GM06990 (cell line): ENCODE measurements at regions not wholly inside any gene's neighbourhood (a gene's known extent, or its start where the extent isn't known, plus 50 kb on each side); places are given as distances from the start of the nearest gene placed in this dataset.

Experiments used
- DNase-seq: peaks from one replicate; pipeline ENCODE4 v3.0.0-alpha.2; 2011; ENCODE audit not compliant: insufficient read length; ENCODE audit errors: extremely low read depth
- H3K27me3 ChIP-seq: replicated peaks from 2 replicates; pipeline ENCODE4 v1.6.0; 2011; ENCODE audit warnings: low read length; ENCODE audit not compliant: control insufficient read depth, insufficient read depth
- H3K36me3 ChIP-seq: 2 replicates; pipeline ENCODE4 v1.5.1; 2011; ENCODE audit warnings: low read length; ENCODE audit not compliant: control insufficient read depth, insufficient read depth
- H3K4me3 ChIP-seq: replicated peaks from 2 replicates; pipeline ENCODE4 v1.5.1; 2011; ENCODE audit warnings: low read depth, mild to moderate bottlenecking, control low read depth, low read length
- TF ChIP-seq, protein P1 (sequence below): IDR thresholded peaks from 2 replicates; pipeline ENCODE4 v1.5.1; 2011; ENCODE audit warnings: low read length, control low read depth, mild to moderate bottlenecking, inconsistent platforms; ENCODE audit not compliant: insufficient read depth, poor library complexity, severe bottlenecking

DNA sequence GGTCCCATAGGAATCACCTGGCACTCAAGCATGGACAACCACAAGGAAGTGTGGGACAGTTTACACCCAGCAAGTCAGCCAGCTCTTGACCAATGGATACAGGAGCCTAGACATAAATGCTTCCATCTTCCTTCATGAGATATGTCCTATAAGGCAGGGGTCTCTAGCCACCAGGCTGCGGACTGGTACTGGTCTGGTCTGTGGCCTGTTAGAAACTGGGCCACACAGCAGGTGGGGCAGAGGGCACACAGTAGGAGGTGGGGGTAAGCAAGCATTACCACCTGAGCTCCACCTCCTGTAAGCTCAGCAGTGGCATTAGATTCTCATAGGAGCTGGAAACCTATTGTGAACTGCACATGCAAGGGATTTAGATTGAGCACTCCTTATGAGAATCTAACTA lies 437.1 kb downstream of the CD109 start:
- Histone ChIP-seq H3K27me3 (no peaks in the 10 kb centered on the region), H3K36me3 (no peaks in the 10 kb centered on the region), H3K4me3 (no peak overlapping the region)
- no peak for DNase-seq
- TF ChIP-seq, protein P1, sequence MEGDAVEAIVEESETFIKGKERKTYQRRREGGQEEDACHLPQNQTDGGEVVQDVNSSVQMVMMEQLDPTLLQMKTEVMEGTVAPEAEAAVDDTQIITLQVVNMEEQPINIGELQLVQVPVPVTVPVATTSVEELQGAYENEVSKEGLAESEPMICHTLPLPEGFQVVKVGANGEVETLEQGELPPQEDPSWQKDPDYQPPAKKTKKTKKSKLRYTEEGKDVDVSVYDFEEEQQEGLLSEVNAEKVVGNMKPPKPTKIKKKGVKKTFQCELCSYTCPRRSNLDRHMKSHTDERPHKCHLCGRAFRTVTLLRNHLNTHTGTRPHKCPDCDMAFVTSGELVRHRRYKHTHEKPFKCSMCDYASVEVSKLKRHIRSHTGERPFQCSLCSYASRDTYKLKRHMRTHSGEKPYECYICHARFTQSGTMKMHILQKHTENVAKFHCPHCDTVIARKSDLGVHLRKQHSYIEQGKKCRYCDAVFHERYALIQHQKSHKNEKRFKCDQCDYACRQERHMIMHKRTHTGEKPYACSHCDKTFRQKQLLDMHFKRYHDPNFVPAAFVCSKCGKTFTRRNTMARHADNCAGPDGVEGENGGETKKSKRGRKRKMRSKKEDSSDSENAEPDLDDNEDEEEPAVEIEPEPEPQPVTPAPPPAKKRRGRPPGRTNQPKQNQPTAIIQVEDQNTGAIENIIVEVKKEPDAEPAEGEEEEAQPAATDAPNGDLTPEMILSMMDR, result no peak

DNA sequence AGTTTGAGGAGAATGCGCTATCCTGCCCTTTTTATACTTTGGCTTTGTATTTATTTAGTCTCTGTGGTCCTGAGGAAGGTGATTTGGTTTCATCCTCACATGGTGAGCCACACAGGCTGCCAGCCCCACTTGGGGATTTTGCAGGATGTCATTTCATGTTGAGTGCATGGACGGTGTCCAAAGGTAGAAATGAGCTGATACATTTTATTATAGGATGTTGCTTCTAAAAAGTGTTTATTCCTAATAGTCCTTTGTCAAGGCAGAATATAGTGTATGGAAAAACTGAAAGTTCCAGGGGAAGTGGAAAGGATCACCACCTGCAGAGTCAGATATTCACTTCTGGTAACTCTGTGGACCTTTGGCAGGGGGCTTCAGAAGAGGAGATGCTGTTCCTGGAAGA lies 434.6 kb downstream of the CD109 start:
- Histone ChIP-seq H3K36me3 (no peaks in the 10 kb centered on the region), H3K4me3 (no peak overlapping the region), H3K27me3 (no peaks in the 10 kb centered on the region)
- TF ChIP-seq, protein P1, result no peak
- no peak for DNase-seq

DNA sequence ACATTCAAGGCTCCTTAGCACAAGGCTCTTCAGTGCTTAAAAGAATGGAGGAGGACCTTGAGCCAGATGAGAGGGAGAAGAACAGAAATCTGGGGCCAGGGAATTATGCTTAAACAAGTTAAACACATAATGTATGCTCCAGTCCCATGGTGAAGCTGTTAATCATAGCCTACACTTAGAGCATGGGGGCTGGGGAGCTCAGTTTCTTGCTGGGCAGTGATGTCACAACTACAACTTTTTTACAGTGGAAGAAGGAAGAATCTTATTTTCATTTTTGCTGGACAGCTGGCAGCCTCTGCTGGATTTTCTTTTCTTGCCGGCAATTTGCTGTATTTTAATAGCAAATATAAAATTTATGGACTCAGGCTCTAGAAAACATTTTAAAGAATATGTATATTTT lies 432.5 kb downstream of the CD109 start:
- Histone ChIP-seq H3K36me3 (no peaks in the 10 kb centered on the region), H3K27me3 (no peaks in the 10 kb centered on the region), H3K4me3 (no peak overlapping the region)
- no peak for DNase-seq
- TF ChIP-seq, protein P1, result no peak

DNA sequence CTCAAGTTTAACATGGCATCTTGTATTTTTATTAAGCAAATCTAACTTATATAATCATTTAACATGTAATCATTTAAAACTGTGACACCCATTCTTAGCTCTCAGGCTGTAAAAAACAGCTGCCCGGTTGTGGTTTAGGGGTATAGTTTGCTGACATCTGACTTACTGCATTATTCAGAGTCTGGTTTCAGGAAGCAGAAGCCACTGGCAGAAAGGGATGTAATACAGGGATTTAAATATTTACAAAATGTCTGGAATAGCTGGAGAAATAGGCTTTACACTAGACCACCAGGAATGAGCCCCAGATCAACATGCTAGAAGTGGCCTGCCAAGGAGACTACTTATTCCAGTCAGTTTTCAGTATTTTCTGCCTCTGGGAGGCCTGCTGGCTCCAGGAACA lies 421.1 kb downstream of the CD109 start:
- no peaks in the 10 kb centered on the region for H3K36me3 ChIP-seq
- DNase-seq, result no peak
- H3K4me3 ChIP-seq, result no peak overlapping the region
- TF ChIP-seq, protein P1, result no peak
- H3K27me3 ChIP-seq, result no peaks in the 10 kb centered on the region

DNA sequence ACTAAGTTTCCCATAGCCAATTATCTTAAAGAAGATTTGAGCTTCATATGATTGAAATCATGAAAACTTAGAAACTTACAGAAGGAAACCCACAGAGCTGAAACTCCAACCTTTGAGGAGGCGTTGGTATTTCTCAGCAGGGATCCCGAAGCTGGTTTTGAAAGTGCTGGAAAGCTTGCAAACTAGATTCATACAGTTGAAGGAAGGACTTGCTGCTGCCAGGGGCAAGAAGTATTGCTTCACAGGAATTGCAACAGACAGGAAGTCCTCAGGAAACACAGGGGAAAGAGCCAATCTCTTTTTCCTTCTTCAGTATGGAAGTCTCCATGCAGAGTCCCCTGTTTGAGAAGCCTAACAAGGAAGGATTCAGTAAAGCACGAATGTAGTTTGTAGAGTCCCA lies 419.7 kb downstream of the CD109 start:
- no peaks in the 10 kb centered on the region for H3K27me3 ChIP-seq
- H3K36me3 ChIP-seq, result no peaks in the 10 kb centered on the region
- no peak for DNase-seq
- TF ChIP-seq, protein P1, result no peak
- H3K4me3 ChIP-seq, result no peak overlapping the region

DNA sequence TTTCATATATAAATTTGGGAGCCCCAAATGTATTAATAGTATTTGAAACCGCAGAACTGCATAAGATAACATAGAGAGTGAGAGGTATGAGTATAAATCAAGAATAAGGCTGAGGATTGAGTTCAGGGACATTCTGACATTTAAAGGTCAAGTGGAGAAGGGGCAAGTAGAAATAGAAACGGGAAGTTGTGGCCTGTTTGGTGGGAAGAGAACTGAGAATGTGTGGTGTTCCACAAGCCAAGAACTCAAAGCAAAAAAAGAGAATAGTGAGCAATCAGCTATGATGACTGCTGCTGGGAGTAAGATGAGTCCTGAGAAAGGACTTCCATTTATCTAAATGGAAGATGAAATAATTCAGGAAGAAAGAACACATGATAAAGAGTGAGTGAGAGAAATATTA lies 418.4 kb downstream of the CD109 start:
- Histone ChIP-seq H3K36me3 (no peaks in the 10 kb centered on the region), H3K27me3 (no peaks in the 10 kb centered on the region), H3K4me3 (no peak overlapping the region)
- TF ChIP-seq, protein P1, result no peak
- no peak for DNase-seq
